ENCODE measurements at regions not wholly inside any gene's neighbourhood (a gene's known extent, or its start where the extent isn't known, plus 50 kb on each side); places are given as distances from the start of the nearest gene placed in this dataset.
"Not testable (repeated sequence)": the region's sequence is repeated elsewhere in the genome, so short reads cannot be mapped to it uniquely, and the experiment has no call there.

GRCh38 chr13:74273581-74273980, 139.4 kb upstream of the KLF12 start:
- ATAC-seq (ENCODE audit: low read depth) = no peak
- Mint-ChIP-seq H3K4me3 (no peak overlapping the region), H3K27me3 (no peaks in the 10 kb centered on the region), H3K36me3 (peaks cover 5% of the 10 kb centered on the region), H3K9me3 (peaks cover 10% of the 10 kb centered on the region), H3K27ac (no peak overlapping the region), H3K4me1 (peaks cover 3% of the 10 kb centered on the region)
- DNase-seq = no peak
- POLR2A ChIA-PET = no interaction called here

GRCh38 chr13:74272826-74273225, 138.6 kb upstream of the KLF12 start:
- DNase-seq (no peak), ATAC-seq (ENCODE audit: low read depth) (no peak)
- POLR2A ChIA-PET = no interaction called here
- Mint-ChIP-seq H3K4me3 (no peak overlapping the region), H3K27me3 (no peaks in the 10 kb centered on the region), H3K27ac (no peak overlapping the region), H3K4me1 (peaks cover 3% of the 10 kb centered on the region), H3K9me3 (peaks cover 12% of the 10 kb centered on the region), H3K36me3 (peaks cover 7% of the 10 kb centered on the region)

DNA sequence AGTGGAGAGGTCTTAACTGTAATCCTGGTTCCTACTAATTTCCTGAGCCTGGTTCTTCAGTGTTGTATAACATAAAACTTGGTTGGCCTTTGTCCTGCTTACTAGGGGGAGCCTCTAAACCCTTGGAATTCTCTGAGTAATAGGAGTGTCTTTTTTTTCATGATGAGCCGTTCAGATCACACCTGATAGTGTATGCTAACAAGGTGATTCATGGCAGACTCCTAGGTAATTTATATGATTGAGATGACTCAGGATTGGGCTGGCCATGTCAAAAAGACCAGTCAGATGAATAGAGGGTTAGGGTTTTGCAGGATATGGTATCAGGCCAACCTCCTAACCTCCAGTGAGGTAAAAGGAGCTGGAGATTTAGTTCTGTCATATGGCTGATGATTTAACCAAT, 135.8 kb upstream of the KLF12 start:
- H3K4me1 Mint-ChIP-seq = no peaks in the 10 kb centered on the region

GRCh38 chr13:74266861-74267260, 132.7 kb upstream of the KLF12 start:
- Mint-ChIP-seq H3K36me3 (peaks cover 14% of the 10 kb centered on the region), H3K27me3 (no peaks in the 10 kb centered on the region), H3K9me3 (peaks cover 22% of the 10 kb centered on the region), H3K27ac (no peak overlapping the region), H3K4me3 (no peak overlapping the region), H3K4me1 (no peaks in the 10 kb centered on the region)
- ATAC-seq (ENCODE audit: low read depth) (no peak), DNase-seq (no peak)
- POLR2A ChIA-PET = no interaction called here

More for the DNA sequence above, 135.8 kb upstream of the KLF12 start:
- POLR2A ChIA-PET = no interaction called here
- H3K4me3 Mint-ChIP-seq = no peak overlapping the region
- ATAC-seq (ENCODE audit: low read depth) (no peak), DNase-seq (no peak)
- H3K27ac Mint-ChIP-seq = no peak overlapping the region
- no peaks in the 10 kb centered on the region for H3K27me3 Mint-ChIP-seq
- H3K36me3 Mint-ChIP-seq = peaks cover 13% of the 10 kb centered on the region
- peaks cover 18% of the 10 kb centered on the region for H3K9me3 Mint-ChIP-seq

- ATAC-seq (ENCODE audit: low read depth) = no peak
- Mint-ChIP-seq H3K27me3 (no peaks in the 10 kb centered on the region), H3K4me1 (no peaks in the 10 kb centered on the region), H3K4me3 (no peak overlapping the region), H3K27ac (no peak overlapping the region), H3K36me3 (peaks cover 12% of the 10 kb centered on the region), H3K9me3 (peaks cover 20% of the 10 kb centered on the region)
- no peak for DNase-seq
- POLR2A ChIA-PET = no interaction called here
These were observed 132.1 kb upstream of the KLF12 start for GRCh38 chr13:74266309-74266708.

- Mint-ChIP-seq H3K36me3 (peaks cover 11% of the 10 kb centered on the region), H3K4me1 (peaks cover 4% of the 10 kb centered on the region), H3K27ac (no peak overlapping the region), H3K9me3 (peaks cover 16% of the 10 kb centered on the region), H3K27me3 (no peaks in the 10 kb centered on the region), H3K4me3 (no peak overlapping the region)
- DNase-seq = no peak
- ATAC-seq (ENCODE audit: low read depth) = no peak
- POLR2A ChIA-PET = no interaction called here
These were observed 130.1 kb upstream of the KLF12 start for GRCh38 chr13:74264333-74264732.

DNA sequence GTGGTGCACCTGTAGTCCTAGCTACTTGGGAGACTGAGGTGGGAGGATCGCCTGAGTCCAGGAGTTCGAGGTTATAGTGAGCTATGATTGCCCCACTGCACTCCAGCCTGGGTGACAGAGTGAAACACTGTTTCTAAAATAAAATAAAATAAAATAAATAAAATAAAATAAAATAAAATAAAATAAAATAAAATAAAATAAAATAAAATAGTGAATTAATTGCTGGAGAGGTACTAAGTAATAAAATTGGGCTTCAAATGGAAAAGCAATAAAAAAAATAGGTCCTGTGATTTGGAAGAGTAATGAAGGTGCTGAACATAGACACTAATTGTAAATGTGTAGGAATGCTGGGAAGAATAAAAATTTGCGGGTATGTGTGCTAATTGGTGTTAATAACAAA, 126.2 kb upstream of the KLF12 start:
- H3K27me3 Mint-ChIP-seq; H3K36me3 Mint-ChIP-seq; H3K4me3 Mint-ChIP-seq; ATAC-seq (ENCODE audit: low read depth); H3K9me3 Mint-ChIP-seq; DNase-seq; H3K27ac Mint-ChIP-seq: not testable (repeated sequence)
- POLR2A ChIA-PET = interaction anchor here (1.2 kb wide), 1 partner anchor 125 kb away, joined by 3 read pairs; no protein-coding TSS in a partner anchor
- H3K4me1 Mint-ChIP-seq = peaks cover 21% of the 10 kb centered on the region

DNA sequence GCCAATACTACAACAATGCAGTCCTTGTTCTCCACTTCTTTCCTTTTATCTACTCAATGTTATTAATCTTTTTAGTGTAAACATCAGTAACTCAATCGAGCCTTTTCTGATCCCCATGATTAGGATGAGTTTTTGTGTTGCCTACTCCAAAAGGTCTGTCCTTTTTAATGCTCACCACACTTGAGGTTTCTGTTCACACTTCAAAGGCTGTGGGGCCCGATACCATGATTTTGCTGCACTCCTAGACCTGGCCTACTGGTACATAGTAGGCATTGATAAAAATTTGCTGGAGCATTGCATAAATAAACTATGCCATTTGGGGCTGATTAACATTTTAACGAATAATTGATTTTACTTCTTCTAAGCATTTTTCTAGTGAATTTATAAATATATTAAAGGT, 125.4 kb upstream of the KLF12 start:
- Mint-ChIP-seq H3K36me3 (peaks cover 2% of the 10 kb centered on the region), H3K4me3 (no peak overlapping the region), H3K27ac (no peak overlapping the region), H3K4me1 (peaks cover 21% of the 10 kb centered on the region), H3K9me3 (peaks cover 6% of the 10 kb centered on the region), H3K27me3 (no peaks in the 10 kb centered on the region)
- no peak for DNase-seq
- POLR2A ChIA-PET = no interaction called here
- no peak for ATAC-seq (ENCODE audit: low read depth)

DNA sequence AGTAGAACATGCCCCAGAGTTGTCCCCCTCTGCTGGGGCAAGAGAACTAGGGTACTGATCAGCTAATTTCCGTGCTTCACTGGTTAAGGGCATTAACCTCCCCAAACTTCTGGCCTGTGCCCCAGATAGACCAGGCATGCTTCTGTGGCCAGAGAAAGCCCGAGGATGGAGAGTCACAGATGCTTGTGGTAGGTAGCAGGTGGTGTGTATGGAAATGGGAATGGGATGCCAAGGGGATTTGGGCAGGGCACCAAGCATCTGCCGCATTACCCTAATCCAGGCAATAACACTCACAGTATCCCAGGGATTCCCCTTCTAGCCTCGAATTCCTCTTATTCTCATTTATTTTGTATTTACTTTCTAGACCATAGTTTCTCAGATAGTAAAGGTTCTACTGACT, 124.8 kb upstream of the KLF12 start:
- peaks cover 5% of the 10 kb centered on the region for H3K9me3 Mint-ChIP-seq
- POLR2A ChIA-PET = no interaction called here
- no peak overlapping the region for H3K27ac Mint-ChIP-seq
- H3K27me3 Mint-ChIP-seq = no peaks in the 10 kb centered on the region
- H3K4me1 Mint-ChIP-seq = peaks cover 24% of the 10 kb centered on the region
- ATAC-seq (ENCODE audit: low read depth) = no peak
- no peaks in the 10 kb centered on the region for H3K36me3 Mint-ChIP-seq
- no peak overlapping the region for H3K4me3 Mint-ChIP-seq
- no peak for DNase-seq

DNA sequence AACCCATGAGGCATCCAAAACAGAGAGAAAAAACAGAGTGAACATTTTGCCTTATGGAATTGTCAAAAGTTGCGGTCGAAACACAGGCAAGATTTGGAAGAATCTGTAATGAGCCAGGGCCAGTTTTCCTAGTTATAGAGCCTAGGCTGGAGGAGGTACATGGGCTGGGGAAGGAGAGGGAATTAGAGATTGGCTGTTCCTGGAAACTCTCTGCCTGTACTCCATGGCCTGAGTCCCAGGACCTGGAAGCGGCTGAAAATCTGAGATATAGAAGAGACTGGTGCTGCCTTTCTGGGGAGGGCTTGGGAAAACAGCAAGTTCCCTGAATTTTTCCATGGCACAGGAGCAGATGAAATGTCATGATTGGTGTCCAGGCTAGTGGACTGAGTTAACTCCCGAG, 122.8 kb upstream of the KLF12 start:
- Mint-ChIP-seq H3K27ac (no peak overlapping the region), H3K9me3 (no peaks in the 10 kb centered on the region), H3K4me3 (no peak overlapping the region), H3K36me3 (no peaks in the 10 kb centered on the region), H3K4me1 (peaks cover 41% of the 10 kb centered on the region), H3K27me3 (no peaks in the 10 kb centered on the region)
- ATAC-seq (ENCODE audit: low read depth) = no peak
- POLR2A ChIA-PET = no interaction called here
- no peak for DNase-seq

DNA sequence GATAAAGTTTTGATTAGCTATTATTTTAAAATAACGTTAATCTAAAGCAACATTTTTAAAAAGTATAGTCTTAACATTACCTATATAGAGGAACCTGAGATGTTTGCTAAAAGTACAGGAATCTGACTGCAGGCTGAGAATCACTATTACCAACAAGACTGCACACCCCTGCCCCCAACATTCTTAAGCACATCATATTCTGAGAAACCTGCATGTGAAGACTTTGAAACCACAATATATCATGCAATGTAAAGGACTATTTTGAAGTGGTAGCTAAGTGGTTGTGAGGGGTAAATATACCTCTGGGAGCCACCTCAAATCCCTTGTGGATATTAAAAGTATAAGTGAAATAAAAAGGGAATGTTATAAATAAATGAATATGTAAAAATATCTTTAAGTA, 119.0 kb upstream of the KLF12 start:
- no peaks in the 10 kb centered on the region for H3K36me3 Mint-ChIP-seq
- H3K27me3 Mint-ChIP-seq = no peaks in the 10 kb centered on the region
- H3K27ac Mint-ChIP-seq = no peak overlapping the region
- DNase-seq (no peak), ATAC-seq (ENCODE audit: low read depth) (peak; percentile 71)
- peaks cover 41% of the 10 kb centered on the region for H3K4me1 Mint-ChIP-seq
- H3K4me3 Mint-ChIP-seq = no peak overlapping the region
- POLR2A ChIA-PET = interaction anchor here (4.1 kb wide), 1 partner anchor 119 kb away, joined by 17 read pairs; the partner anchor contains the start of gene KLF12
- peaks cover 1% of the 10 kb centered on the region for H3K9me3 Mint-ChIP-seq

- H3K27ac Mint-ChIP-seq = peak overlapping the region; percentile 17
- POLR2A ChIA-PET = interaction anchor here (4.1 kb wide), 1 partner anchor 118 kb away, joined by 17 read pairs; the partner anchor contains the start of gene KLF12
- H3K27me3 Mint-ChIP-seq = no peaks in the 10 kb centered on the region
- H3K9me3 Mint-ChIP-seq = peaks cover 1% of the 10 kb centered on the region
- DNase-seq (no peak), ATAC-seq (ENCODE audit: low read depth) (peak; percentile 41)
- H3K36me3 Mint-ChIP-seq = no peaks in the 10 kb centered on the region
- peaks cover 41% of the 10 kb centered on the region for H3K4me1 Mint-ChIP-seq
- no peak overlapping the region for H3K4me3 Mint-ChIP-seq
These were observed 117.7 kb upstream of the KLF12 start for GRCh38 chr13:74251778-74252519.

- H3K27ac Mint-ChIP-seq = no peak overlapping the region
- H3K27me3 Mint-ChIP-seq = no peaks in the 10 kb centered on the region
- H3K4me3 Mint-ChIP-seq = no peak overlapping the region
- H3K9me3 Mint-ChIP-seq = peaks cover 1% of the 10 kb centered on the region
- ATAC-seq (ENCODE audit: low read depth) (no peak), DNase-seq (no peak)
- H3K4me1 Mint-ChIP-seq = peaks cover 51% of the 10 kb centered on the region
- H3K36me3 Mint-ChIP-seq = no peaks in the 10 kb centered on the region
- POLR2A ChIA-PET = interaction anchor here (0.6 to 4.1 kb wide), 2 partner anchors 20 to 116 kb away, joined by 3 to 17 read pairs; partner anchors contain the start of gene KLF12
These were observed 116.6 kb upstream of the KLF12 start for GRCh38 chr13:74250738-74251190.

GRCh38 chr13:74248477-74248876, 114.3 kb upstream of the KLF12 start:
- POLR2A ChIA-PET = interaction anchor here (0.8 kb wide), 1 partner anchor 113 kb away, joined by 6 read pairs; no protein-coding TSS in a partner anchor
- Mint-ChIP-seq H3K27me3 (no peaks in the 10 kb centered on the region), H3K27ac (no peak overlapping the region), H3K4me3 (no peak overlapping the region), H3K36me3 (no peaks in the 10 kb centered on the region), H3K9me3 (peaks cover 5% of the 10 kb centered on the region), H3K4me1 (peaks cover 61% of the 10 kb centered on the region)
- DNase-seq = no peak
- ATAC-seq (ENCODE audit: low read depth) = no peak

Measured in activated naive CD8-positive, alpha-beta T cell treated with anti-CD3 and anti-CD28 coated beads, Interleukin-2, amount 10 ng/mL, durations not matched to agents 7 days and 5 days (primary cell).